ENCODE measurements at regions not wholly inside any gene's neighbourhood (a gene's known extent, or its start where the extent isn't known, plus 50 kb on each side); places are given as distances from the start of the nearest gene placed in this dataset.

GRCh38 chr4:136505020-136505419 is 1027.3 kb downstream of the PCDH18 start:
- TF ChIP-seq POLR2AphosphoS5 (IDR thresholded peaks at IDR 0.05; ENCODE audit: low read depth), result no peak
- no peak for TF ChIP-seq GABPA (IDR thresholded peaks at IDR 0.05; ENCODE audit: low read depth)
- TF ChIP-seq SPI1 (IDR thresholded peaks at IDR 0.05; ENCODE audit: borderline replicate concordance, low read depth), result no peak
- no peak for TF ChIP-seq REST (IDR thresholded peaks at IDR 0.05; ENCODE audit: insufficient replicate concordance, low read depth)
- no peak for TF ChIP-seq CTCF (IDR thresholded peaks at IDR 0.05; ENCODE audit: insufficient read depth, low read length)
- Histone ChIP-seq H3K4me3 (replicated peaks; ENCODE audit: insufficient read depth, low read length) (no peak overlapping the region), H3K27me3 (ENCODE audit: insufficient read depth, poor library complexity, severe bottlenecking) (no peaks in the 10 kb centered on the region), H3K27ac (replicated peaks) (no peak overlapping the region)
- DNase-seq (ENCODE audit: low read depth in 1 of 2, low spot score in 1 of 2), result no peak

GRCh38 chr4:136495851-136496250 is 1036.4 kb downstream of the PCDH18 start:
- TF ChIP-seq REST (IDR thresholded peaks at IDR 0.05; ENCODE audit: insufficient replicate concordance, low read depth), result no peak
- no peak for TF ChIP-seq GABPA (IDR thresholded peaks at IDR 0.05; ENCODE audit: low read depth)
- TF ChIP-seq POLR2AphosphoS5 (IDR thresholded peaks at IDR 0.05; ENCODE audit: low read depth), result no peak
- TF ChIP-seq SPI1 (IDR thresholded peaks at IDR 0.05; ENCODE audit: borderline replicate concordance, low read depth), result no peak
- TF ChIP-seq CTCF (IDR thresholded peaks at IDR 0.05; ENCODE audit: insufficient read depth, low read length), result no peak
- no peaks in the 10 kb centered on the region for H3K27me3 ChIP-seq (ENCODE audit: insufficient read depth, poor library complexity, severe bottlenecking)
- H3K4me3 ChIP-seq (replicated peaks; ENCODE audit: insufficient read depth, low read length), result no peak overlapping the region
- H3K27ac ChIP-seq (replicated peaks), result no peak overlapping the region
- no peak for DNase-seq (ENCODE audit: low read depth in 1 of 2, low spot score in 1 of 2)

GRCh38 chr4:136495076-136495475 is 1037.2 kb downstream of the PCDH18 start:
- Histone ChIP-seq H3K4me3 (replicated peaks; ENCODE audit: insufficient read depth, low read length) (no peak overlapping the region), H3K27ac (replicated peaks) (no peak overlapping the region), H3K27me3 (ENCODE audit: insufficient read depth, poor library complexity, severe bottlenecking) (no peaks in the 10 kb centered on the region)
- no peak for DNase-seq (ENCODE audit: low read depth in 1 of 2, low spot score in 1 of 2)
- TF ChIP-seq SPI1 (IDR thresholded peaks at IDR 0.05; ENCODE audit: borderline replicate concordance, low read depth), result no peak
- TF ChIP-seq GABPA (IDR thresholded peaks at IDR 0.05; ENCODE audit: low read depth), result no peak
- no peak for TF ChIP-seq CTCF (IDR thresholded peaks at IDR 0.05; ENCODE audit: insufficient read depth, low read length)
- no peak for TF ChIP-seq REST (IDR thresholded peaks at IDR 0.05; ENCODE audit: insufficient replicate concordance, low read depth)
- TF ChIP-seq POLR2AphosphoS5 (IDR thresholded peaks at IDR 0.05; ENCODE audit: low read depth), result no peak

Measured in HL-60 (cell line).